Renal pelvis (tissue), 1 donor: ENCODE measurements at regions not wholly inside any gene's neighbourhood (a gene's known extent, or its start where the extent isn't known, plus 50 kb on each side); places are given as distances from the start of the nearest gene placed in this dataset.

Experiments
- DNase-seq: peaks from one replicate; pipeline ENCODE4 v3.0.0-alpha.2; 2013

DNA sequence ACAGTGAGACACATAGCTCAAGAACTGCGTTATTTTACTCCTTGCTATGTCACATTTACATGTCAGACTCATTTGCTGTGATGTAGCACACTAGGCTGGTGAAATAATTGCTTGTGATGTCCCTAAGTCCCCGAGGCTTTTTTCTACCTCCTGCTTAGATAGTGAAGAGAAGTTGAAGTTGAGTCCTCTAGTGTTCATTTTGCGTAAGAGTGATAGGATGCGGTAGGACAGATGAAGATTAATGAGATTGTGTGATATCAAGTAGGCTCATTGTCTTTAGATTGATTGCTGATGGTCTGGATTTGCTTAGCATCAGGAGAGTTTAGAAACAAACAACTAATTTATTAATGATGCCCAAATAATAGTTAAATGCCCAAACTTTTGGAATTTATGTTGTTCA is 173.6 kb upstream of the NUDT6 start:
- no peak for DNase-seq

- DNase-seq = peak; percentile 42
Observed at GRCh38 chr4:123102897-123103471, 180.6 kb upstream of the NUDT6 start.

DNA sequence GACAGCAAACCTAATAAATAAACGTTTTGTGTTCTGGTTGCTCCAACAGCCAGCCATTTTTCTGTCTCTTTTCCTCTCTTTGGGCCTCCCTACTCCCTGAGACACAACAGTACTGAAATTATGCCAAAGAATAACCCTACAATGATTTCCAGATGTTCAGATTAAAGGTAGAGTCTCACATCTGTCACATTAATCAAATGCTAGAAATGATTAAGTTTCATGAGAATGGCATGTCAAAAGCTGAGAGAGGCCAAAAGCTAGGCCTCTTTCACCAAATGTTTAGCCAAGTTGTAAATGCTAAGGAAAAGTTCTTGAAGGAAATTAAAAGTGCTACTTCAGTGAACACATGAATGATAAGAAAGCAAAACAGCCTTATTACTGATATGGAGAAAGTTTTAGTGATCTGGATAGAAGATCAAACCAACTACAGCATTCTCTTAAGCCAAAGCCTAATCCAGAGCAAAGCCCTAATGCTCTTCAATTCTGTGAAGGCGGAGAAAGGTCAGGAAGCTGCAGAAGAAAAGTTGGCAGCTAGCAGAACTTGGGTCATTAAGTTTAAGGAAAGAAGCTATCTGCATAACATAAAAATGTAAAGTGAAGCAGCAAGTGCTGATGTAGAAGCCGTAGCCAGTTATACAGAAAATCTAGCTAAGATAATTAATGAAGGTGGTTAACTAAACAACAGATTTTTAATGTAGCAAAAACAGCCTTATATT is 182.1 kb upstream of the NUDT6 start:
- no peak for DNase-seq

DNA sequence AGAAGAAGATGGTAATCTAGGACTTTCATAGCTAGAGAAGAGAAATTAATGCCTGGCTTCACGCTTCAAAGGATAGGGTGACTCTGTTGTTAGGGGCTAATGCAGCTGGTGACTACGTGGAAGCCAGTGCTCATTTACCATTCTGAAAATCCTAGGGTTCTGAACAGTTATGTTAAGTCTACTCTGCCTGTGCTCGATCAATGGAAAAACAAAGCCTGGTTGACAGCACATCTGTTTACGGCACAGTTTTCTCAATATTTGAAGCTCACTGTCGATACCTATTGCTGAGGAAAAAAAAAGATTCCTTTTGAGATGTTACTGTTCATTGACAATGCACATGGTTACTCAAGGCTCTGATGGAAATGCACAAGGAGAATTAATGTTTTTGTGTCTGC is 182.6 kb upstream of the NUDT6 start:
- DNase-seq = no peak

DNA sequence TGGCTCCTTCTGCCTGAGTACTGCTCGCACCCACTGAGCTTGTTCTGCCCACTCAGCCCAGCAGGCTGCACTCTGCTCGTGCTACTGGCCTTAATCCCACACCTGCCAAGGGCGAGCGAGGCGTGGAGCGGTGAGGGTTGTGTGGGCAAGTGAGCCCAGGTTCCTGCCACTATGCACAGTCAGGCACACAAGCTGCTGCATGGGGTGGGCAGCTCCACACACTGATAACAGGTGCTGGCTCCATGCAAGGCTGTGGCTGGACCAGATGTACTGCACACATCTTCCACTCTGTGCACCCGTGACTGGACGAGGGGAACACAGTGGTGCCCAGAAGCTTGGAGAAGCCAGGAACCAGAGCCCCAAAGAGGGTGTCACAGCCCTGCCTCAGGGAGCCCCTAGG is 184.3 kb upstream of the NUDT6 start:
- no peak for DNase-seq

GRCh38 chr4:123107444-123108252 is 185.3 kb upstream of the NUDT6 start:
- no peak for DNase-seq

GRCh38 chr4:123109139-123109538 is 186.7 kb upstream of the NUDT6 start:
- no peak for DNase-seq

DNA sequence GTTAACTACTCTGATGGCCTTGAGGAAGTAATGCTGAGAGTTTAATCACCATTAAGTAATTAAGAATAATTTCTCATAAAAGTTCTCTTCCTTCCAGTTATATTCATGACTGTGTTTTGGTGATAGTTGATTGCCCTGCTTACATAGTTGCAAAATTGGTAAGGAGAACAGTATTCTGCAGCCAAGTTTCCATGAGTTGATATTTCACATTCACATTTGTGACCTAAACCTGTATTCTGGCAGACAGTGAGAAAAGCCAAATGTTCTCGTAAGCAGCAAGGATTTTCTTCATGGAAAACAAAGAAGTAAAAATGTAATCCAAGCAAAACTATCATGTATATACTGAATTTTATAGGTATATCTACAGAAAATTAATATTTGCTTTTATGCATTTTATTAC is 187.8 kb upstream of the NUDT6 start:
- DNase-seq = no peak

DNA sequence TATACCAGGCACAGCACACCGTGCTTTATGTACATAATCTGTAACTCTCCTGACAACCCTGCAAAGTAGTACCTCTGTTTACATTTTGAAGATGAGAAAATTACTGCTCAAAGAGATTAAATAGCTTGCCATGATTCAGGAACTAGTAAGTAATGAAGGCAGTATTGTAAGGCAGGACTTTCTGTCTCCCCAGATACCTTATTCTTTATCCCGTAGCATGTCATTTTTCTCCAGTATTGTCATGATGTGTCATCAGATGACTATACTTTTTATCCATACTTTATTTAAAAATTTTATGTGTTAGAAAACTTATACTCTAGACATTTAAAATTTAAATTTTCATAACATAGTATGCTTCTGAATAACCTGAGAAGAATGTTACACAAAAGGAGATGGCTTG is 188.3 kb upstream of the NUDT6 start:
- DNase-seq = no peak

GRCh38 chr4:123113155-123113554 is 190.8 kb upstream of the NUDT6 start:
- no peak for DNase-seq

DNA sequence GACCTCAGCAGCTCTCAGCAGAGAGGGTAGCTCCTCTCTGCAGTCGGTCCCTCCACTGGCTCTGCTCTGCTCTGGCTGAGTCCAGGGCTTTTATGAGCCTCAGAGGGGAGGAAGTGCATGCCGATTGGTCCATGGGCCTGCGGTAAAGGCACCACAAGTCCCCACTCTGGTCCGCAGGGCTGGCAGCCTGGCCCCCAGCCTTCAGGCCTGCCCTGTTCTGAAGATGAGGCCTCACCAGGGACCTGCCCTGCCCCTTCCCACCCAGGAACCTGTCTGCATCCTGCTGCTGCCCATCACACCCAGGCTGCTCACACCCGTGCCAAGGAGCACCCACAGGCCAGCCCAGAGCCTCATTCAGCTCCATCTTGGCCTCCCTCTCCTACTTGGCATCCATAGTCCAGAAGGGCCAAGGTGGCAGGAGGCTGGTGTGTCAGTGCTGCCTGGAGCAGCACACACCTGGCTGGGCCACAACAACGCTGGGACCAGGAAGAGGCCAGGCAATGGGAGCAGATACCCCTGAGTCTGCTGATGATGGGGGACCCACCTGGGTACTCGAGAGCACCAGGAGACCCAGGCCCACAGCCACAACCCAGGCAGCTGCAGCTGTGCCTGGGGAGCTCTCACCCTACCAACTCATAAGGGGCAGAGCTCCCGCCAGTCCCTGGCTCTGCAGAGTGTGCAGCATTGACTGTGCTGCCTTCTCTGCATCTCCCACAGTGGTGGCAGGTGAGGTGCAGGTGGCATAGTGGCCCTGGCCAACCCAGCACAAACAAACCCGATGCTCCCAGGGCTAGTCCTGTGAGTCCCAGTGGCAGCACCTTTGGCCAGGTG is 191.9 kb upstream of the NUDT6 start:
- no peak for DNase-seq

DNA sequence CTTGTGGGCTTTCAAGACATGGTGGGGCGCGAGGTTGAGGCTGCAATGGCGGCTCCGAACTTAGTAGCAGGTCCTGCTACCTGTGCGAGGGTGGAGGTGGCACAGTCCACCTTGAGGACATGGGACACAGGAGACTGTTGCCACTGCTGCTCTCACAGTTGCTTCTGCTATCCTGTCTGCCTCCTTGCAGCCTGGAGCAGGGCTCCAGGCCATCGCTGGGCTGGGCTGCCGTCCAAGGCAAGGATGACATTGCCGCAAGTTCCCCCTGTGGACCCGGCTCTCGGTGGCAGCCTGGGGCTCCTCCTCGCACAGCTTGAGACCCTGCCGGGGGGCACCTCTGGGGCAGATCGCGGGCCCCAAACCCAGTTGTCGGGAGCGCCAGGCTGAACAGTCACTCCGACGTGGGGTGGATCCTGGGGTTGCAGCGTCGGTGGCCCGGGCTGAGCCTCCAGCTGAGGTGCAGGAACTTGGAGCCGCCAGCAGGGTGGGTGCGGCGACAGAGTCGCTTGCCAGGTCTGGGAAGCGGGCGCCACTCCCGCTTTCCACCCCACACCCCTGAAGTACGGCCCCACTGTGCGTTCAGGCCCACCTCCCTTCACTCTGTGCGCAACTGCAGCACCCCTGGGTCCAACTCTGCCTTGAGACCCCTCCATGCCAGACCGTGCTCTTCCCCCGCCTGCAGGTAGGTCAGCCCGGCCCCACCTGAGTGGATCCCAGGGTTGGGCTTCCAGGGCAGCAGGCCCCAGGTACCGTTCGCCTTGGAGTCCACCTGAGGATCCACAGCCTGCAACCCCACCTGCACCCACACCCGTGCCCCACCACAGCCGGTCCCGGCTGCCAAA is 192.7 kb upstream of the NUDT6 start:
- DNase-seq = no peak

DNA sequence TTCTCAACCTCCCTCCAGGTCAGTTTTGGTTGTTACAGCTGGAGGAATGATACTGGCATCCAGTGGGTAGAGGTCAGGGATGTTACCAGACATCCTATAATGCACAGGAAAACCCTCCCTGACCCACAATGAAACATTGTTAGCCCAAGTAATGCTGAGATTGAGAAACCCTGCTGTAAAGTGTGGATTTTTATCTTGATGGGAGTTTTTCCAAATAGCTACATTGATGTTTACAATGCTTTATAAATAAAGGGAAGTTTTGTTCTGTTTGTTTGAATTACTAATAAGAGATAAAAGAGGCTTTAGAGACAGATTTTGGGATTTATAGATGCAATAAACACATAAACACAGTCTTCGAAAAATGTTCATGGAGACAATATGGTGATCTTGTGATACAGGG is 194.0 kb upstream of the NUDT6 start:
- DNase-seq = peak; percentile 60

DNA sequence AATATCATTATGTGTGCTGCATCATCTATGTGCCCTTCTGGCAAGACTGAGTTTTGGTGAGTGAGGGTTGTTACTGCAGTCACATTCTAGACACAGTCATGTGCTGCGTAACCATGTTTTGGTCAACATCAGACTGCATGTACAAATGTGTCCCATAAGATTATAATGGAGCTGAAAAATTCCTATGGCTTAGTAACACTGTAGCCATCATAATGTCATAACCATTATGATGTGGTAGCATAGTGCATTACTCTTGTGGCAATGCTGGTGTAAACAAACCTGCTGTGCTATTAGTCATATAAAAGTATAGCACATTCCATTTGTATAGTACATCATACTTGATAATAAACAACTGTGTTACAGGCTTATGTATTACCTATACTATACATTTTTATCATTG is 198.1 kb upstream of the NUDT6 start:
- no peak for DNase-seq

- no peak for DNase-seq
Observed at GRCh38 chr4:123121241-123121907, 199.0 kb upstream of the NUDT6 start.

DNA sequence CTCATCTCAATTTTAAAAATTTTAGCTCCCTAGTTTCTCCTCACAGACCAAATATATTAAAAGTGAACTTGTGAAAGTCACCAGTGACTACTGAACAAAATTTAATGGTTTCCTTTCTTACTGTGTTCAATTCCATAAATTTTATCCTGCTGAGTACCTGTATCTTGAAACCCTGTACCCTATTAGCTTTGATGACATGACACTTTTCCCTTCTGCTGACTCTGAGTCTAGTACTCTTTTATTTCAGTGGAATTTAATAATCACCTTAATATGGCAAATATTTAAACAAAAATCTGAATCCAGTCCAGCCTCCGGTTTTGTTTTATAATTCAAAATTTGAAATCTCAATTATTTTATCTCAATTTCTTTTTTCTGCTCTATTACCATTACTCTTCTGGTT is 203.1 kb upstream of the NUDT6 start:
- DNase-seq = no peak

GRCh38 chr4:123127218-123127617 is 204.8 kb upstream of the NUDT6 start:
- no peak for DNase-seq

- no peak for DNase-seq
Observed at GRCh38 chr4:123127875-123128274, 205.5 kb upstream of the NUDT6 start.

DNA sequence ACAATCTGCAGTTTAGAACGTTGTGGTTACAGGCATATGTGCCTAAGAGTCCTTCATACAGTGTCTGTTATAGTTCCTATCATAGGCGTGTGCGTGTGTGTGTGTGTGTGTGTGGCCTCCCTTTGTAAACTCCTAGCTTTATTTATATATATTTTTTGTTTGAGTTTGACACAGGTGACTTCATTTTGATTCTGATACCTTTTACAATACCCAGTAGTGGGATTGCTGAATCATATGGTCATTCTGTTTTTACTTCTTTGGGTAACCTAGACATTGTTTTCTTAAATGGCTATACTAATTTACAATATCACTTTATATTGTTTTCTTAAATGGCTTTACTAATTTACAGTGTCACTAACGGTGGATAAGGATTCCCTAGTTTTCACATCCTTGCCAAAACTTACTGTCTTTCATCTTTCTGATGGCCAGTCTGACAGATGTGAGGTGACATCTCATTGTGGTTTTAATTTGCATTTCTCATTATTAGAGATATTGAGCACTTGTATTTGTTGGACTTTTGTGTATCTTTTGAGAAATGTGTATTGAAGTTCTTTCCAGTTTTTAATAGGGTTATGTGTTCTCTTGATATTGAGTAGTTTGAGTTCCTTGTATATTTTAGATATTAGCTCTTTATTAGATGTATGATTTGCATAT is 211.1 kb upstream of the NUDT6 start:
- DNase-seq = no peak

DNA sequence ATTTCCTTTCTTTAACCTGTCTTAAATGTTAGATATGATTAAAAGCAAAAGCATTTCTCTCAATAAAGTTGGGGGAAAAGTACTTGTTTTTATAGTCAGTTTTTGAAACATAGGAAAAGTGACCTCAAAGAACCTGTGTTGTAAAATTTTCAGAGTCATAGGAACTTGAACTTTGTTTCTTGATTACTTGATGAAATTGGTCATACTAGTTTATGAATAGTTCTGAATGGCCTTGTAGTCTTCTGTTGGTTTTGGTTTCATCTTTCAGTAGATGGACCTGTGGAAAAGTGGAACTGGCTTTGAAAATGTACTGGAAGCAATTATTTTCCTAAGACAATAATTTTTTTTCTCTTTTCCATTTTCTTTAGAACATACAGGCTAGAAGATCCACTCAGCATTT is 222.2 kb upstream of the NUDT6 start:
- DNase-seq = no peak
